ENCODE measurements at regions not wholly inside any gene's neighbourhood (a gene's known extent, or its start where the extent isn't known, plus 50 kb on each side); places are given as distances from the start of the nearest gene placed in this dataset.

DNA sequence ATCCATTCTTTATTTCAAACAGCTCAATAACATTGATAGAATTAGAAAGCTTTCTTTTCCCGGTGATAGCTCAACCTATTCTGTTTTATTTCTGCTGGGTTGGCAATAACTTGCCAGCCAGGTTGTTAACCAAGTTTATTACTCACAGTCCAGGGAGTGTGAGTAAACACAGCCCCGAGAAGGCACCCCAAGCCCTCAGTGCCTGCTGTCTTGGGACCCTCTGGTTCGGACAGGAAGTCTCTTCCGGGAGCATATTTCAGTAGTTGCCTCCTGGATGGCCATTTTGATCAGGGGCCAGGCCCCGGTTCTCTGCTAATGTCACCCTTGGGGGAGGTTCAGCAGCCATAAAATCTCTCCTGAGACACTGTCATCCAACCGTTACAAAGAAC is 176.8 kb downstream of the INO80D start:
- TF ChIP-seq, protein P1, sequence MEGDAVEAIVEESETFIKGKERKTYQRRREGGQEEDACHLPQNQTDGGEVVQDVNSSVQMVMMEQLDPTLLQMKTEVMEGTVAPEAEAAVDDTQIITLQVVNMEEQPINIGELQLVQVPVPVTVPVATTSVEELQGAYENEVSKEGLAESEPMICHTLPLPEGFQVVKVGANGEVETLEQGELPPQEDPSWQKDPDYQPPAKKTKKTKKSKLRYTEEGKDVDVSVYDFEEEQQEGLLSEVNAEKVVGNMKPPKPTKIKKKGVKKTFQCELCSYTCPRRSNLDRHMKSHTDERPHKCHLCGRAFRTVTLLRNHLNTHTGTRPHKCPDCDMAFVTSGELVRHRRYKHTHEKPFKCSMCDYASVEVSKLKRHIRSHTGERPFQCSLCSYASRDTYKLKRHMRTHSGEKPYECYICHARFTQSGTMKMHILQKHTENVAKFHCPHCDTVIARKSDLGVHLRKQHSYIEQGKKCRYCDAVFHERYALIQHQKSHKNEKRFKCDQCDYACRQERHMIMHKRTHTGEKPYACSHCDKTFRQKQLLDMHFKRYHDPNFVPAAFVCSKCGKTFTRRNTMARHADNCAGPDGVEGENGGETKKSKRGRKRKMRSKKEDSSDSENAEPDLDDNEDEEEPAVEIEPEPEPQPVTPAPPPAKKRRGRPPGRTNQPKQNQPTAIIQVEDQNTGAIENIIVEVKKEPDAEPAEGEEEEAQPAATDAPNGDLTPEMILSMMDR (IDR thresholded peaks at IDR 0.05): no peak
- TF ChIP-seq POLR2A (IDR thresholded peaks at IDR 0.05): no peak
